ENCODE measurements at regions not wholly inside any gene's neighbourhood (a gene's known extent, or its start where the extent isn't known, plus 50 kb on each side); places are given as distances from the start of the nearest gene placed in this dataset.

DNA sequence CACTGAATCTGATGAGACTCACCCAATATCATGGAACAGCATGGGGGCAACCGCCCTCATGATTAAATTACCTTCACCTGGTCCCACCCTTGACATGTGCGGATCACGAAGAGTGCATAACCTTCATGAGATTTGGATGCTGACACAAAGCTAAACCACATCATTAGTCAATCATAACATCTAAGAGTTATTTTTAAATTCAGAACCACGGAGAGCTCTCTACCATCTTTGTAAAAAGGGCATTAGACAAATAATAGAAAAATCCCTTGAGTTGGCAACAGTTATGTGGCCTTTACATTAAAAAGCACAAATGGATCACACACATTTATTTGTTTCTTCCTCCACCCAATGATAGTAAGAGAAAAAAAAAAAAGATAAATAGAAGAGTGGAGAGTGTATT is 182.2 kb downstream of the VCY1B start:
- TF ChIP-seq, protein P1, sequence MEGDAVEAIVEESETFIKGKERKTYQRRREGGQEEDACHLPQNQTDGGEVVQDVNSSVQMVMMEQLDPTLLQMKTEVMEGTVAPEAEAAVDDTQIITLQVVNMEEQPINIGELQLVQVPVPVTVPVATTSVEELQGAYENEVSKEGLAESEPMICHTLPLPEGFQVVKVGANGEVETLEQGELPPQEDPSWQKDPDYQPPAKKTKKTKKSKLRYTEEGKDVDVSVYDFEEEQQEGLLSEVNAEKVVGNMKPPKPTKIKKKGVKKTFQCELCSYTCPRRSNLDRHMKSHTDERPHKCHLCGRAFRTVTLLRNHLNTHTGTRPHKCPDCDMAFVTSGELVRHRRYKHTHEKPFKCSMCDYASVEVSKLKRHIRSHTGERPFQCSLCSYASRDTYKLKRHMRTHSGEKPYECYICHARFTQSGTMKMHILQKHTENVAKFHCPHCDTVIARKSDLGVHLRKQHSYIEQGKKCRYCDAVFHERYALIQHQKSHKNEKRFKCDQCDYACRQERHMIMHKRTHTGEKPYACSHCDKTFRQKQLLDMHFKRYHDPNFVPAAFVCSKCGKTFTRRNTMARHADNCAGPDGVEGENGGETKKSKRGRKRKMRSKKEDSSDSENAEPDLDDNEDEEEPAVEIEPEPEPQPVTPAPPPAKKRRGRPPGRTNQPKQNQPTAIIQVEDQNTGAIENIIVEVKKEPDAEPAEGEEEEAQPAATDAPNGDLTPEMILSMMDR (IDR thresholded peaks at IDR 0.05): no peak
- TF ChIP-seq POLR2A (IDR thresholded peaks at IDR 0.05): no peak

Measured in testis (tissue), 2 donors.